Right ventricle myocardium superior (tissue), 1 donor: ENCODE measurements at regions not wholly inside any gene's neighbourhood (a gene's known extent, or its start where the extent isn't known, plus 50 kb on each side); places are given as distances from the start of the nearest gene placed in this dataset.

Experiments
- ATAC-seq: fragments of 200-7000 bp; cut with Tn5 transposase; one replicate; pipeline ENCODE4 v1.9.1; 2020; ENCODE audit warnings: mild to moderate bottlenecking; ENCODE audit not compliant: poor library complexity
- DNase-seq: peaks from one replicate; pipeline ENCODE4 v3.0.0-alpha.2; 2020
- intact Hi-C: fragments of 100-400 bp; cut with DNase I; formaldehyde crosslinking; loops from one replicate; pipeline ENCODE4 v1.11.2; 2022
- donor health status: DM: no; HTN: yes; CAD: no; lungs with severe emphysema.

DNA sequence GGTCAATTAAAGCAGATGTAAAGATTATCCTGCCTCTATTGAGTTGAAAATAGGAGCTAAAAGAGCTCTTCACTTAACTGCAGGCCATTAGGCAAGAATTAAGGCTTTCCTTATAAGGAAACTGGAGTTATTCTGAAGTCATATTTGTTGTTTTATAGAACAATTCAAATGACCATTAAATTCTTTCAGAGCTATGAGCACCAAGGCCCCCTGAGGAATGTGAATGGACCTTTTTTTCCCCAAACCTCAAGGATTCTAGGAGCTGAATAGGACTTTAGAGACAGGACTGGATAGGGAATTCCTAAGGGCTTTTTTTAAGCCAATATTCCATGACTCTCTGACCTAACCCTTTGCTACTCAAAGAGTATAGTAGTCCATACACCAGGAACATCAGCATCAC, 565.7 kb upstream of the BTBD3 start:
- DNase-seq: no peak
- no peak for ATAC-seq
- intact Hi-C loops: no loop called here

DNA sequence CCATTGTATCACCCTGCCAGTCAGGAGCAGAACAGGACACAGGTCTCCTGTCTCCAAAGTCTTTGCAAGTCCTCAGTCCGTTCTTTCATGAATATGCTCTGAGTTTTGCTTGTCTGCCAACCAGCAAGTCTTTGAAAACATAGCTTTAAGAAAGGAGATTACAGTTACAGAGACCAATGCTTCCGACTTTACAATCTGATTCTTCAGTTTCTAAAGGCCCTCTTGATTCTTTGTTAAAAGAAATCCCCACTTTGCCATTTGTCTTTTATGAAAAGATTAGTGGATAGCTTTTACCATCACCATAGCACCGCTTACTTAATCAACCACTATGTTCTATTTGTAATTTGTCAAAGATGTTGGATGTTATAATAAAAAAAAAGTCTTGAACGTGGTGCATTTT, 562.8 kb upstream of the BTBD3 start:
- DNase-seq (no peak), ATAC-seq (no peak)
- intact Hi-C loops: no loop called here

DNA sequence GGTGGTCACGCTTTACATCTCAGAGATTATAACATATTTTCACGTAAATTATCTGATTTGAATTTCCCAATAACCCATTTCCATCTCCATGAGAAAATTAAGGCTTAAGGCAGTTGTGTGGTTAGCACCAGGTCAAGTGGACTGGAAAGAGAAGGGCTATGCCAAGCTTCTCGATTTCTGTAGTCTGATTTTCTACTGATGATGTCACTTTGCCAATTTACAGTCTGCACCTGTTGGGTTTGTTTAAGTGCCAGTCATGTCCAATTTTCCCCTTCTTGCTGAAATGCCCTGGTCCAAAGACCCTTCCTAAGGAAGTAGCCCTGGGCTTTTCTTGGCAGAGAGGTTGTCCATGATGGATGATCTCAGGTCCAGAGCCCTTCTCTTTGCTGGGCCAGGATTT, 562.3 kb upstream of the BTBD3 start:
- intact Hi-C loops: no loop called here
- DNase-seq (no peak), ATAC-seq (no peak)

GRCh38 chr20:11356061-11356460, 561.6 kb upstream of the BTBD3 start:
- ATAC-seq (no peak), DNase-seq (no peak)
- intact Hi-C loops: no loop called here

- no peak for DNase-seq
- ATAC-seq: no peak
- intact Hi-C loops: no loop called here
These were observed 555.2 kb upstream of the BTBD3 start for GRCh38 chr20:11362450-11362849.

DNA sequence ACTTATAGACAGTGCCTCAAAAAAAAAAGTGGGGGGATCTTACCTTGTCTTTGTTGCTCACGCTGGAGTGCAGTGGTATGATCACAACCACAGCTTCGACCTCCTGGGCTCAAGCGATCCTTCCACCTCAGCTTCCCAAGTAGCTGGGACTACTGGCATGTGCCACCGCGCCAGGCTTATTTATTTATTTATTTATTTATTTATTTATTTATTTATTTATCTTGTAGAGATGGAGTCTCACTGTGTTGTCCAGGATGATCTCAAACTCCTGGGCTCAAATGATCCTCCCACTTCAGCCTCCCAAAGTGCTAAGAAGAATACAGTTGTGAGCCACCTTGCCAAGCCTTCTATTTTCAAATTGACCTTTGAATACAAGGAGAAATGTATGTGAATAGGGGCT, 553.0 kb upstream of the BTBD3 start:
- ATAC-seq (no peak), DNase-seq (no peak)
- intact Hi-C loops: no loop called here

DNA sequence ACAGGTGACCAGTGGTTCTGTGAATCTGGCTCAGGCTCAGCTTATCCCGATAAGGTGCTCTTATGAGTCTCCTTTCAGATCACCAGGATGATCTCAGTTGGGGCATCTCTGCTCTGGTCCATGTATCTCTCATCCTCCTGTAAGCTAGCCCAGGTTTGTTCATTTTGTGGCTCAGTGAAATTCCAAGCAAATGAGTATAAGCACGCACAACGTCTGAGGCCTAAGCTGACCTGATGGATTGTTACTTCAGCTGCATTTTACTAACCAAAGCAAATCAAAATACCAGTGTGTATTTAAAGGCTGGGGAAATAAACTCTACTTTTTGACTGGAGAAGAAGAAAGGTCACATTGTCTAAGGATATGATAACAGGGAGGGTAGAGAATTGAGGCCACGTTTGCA, 551.0 kb upstream of the BTBD3 start:
- no peak for DNase-seq
- ATAC-seq: no peak
- intact Hi-C loops: no loop called here

DNA sequence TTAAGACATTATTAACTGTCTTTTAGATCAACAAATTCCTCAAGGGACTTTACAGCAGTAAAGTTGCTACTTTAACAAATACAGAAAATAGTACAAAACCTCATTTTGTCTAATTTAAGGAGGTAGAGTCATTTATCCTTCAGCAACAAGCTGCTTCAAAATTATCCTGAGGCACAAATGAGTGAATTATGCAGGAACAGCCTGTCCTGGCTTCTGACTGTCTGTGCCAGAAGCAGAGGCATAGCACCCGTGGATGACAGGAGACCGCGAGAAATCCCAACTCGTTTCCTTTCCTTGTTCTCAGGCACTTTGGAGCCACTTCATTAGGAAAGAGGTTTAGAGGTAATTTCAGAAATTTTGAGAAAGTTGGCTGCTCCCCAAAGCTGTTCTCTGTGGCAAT, 549.2 kb upstream of the BTBD3 start:
- intact Hi-C loops: no loop called here
- ATAC-seq (no peak), DNase-seq (no peak)

GRCh38 chr20:11368965-11369711, 548.6 kb upstream of the BTBD3 start:
- intact Hi-C loops: no loop called here
- no peak for ATAC-seq
- no peak for DNase-seq

DNA sequence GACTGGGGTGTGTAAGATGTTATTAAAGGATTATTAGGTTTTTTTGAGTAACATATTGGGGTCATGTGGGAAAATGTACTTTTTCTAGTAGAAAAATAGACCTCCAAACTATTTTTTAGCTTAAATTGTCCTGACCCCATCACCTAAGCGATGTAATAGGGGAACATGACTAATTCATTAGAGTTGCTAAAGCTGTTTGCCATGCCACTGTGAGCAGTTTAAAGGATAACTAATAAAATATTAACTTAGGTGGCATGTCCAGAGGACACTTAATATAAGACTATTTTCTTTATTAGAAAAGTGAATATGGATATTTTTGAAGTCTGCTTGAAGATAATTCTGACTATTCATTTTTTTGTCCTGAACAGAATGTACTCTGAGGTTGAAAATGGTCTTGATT, 545.9 kb upstream of the BTBD3 start:
- no peak for ATAC-seq
- DNase-seq: no peak
- intact Hi-C loops: no loop called here

DNA sequence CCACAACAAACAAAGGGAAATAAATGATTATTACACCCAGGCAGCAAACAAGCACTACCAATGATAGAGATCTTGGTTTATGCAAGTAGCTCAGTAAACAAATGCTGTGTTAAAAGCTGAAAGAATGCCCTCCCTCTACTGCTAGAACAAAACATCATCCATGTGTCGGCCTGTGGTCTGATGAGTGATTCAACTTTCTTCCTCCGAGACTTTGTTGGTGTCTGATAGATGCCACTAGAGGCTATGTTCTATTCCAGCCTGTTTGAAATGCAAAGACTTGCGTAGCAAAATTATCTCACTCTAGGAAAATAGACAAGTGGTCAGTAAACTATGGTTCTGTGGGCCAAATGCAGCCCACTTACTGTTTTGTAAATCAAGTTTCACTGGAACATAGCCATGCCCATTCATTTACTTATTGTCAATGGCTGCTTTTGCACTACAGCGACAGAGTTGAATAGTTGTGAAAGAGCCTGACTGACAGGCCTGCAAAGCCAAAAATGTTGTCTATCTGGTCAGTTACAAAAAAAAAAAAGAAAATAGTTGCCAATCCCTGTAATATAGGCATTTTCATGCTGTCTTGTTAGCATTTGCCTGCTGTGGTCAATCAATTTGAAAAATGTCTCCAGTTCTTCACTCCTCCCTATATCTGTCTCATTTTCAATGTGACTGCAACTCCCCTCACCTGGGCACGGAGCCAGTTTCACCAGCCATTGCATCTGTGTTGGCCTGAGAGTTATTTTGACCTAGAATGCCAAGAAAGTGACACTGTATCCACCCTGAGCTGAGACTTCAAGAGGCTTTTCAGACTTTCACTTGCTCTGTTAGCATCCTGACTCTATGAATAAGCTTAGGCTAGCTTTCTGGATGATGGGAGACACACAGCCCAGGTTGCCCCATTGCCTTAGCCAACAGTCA, 544.6 kb upstream of the BTBD3 start:
- ATAC-seq (no peak), DNase-seq (peak; percentile 49)
- intact Hi-C loops: no loop called here

DNA sequence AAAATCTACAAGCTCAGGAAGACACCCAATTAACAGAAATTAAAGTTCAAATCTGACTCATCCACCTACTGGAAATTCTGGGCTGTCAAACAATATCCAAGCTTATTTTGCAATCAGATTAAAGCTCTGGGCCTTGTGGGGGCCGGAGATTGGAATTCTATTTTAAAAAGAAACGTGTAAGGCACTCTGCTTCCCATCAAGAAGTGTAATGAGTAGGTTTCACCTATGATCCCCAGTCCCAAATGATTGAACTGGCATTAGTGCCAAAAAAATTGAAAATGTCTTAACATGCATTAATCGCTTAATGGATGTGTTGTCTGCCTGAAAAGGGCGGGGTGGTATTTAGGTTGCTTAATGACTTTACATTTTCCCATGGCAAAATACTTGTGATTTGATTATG, 542.4 kb upstream of the BTBD3 start:
- DNase-seq (no peak), ATAC-seq (no peak)
- intact Hi-C loops: no loop called here

DNA sequence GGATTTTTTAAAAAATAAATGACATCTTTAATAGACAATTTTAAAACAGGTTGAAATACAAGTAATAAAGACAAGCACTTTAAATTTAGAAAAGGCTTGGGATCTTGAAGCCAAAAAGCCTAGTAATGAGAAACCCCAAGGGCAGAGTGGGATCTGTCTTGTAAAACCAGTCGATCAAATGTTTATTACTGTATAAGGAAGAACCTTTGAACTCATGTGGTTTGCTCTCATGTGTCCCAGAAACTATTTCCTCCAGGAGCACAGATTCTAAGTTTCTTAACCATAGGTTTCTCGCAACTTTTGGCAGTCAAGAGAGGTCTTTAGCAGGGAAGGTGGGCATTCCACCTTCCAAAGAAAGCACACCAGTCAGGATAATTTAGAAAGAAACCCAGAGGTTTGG, 541.7 kb upstream of the BTBD3 start:
- ATAC-seq (no peak), DNase-seq (no peak)
- intact Hi-C loops: no loop called here

- no peak for DNase-seq
- intact Hi-C loops: no loop called here
- ATAC-seq: no peak
These were observed 541.3 kb upstream of the BTBD3 start for GRCh38 chr20:11376420-11376819.

- intact Hi-C loops: no loop called here
These were observed 540.7 kb upstream of the BTBD3 start for GRCh38 chr20:11376998-11377397.

GRCh38 chr20:11377761-11378160, 539.9 kb upstream of the BTBD3 start:
- intact Hi-C loops: no loop called here
- no peak for DNase-seq
- ATAC-seq: no peak

More at GRCh38 chr20:11376998-11377397, 540.7 kb upstream of the BTBD3 start:
- ATAC-seq (no peak), DNase-seq (no peak)

DNA sequence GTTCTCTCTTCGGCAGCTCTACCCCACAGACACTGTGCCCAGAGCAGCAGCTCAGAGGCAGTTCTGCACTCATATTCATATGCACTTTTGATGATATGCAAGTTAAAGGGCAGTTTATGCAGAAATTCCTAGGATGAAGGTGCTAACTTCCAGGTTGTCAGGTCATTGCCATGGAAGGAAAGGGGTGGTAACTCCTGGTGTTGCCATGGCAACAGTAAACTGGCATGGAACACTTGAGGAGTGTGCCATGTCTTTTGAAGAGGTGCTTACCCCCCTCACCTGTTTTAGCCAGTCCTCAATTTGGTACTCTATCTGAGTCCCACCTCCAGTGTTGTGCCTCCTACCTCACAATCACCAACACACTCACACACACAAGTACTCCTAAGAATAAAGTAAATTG, 539.4 kb upstream of the BTBD3 start:
- intact Hi-C loops: no loop called here
- ATAC-seq (no peak), DNase-seq (no peak)

GRCh38 chr20:11379257-11380011, 538.3 kb upstream of the BTBD3 start:
- DNase-seq: no peak

DNA sequence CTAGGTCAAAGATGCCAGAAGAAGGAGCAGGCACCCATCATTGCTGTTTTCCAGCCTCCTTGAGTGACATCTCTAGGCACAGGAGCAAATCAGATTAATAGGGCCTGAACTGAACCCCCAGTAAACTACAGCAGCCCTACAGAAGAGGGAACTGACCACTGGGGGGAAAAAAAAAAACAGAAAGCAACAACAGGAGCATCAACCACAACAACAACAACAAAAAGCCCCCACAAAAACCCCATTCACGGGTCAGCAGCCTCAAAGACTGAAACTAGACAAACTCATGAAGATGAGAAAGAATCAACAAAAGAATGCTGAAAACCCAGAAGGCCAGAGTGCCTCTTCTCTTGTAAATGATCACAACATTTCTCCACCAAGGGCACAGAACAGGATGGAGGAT, 537.4 kb upstream of the BTBD3 start:
- no peak for ATAC-seq
- intact Hi-C loops: no loop called here

More at GRCh38 chr20:11379257-11380011, 538.3 kb upstream of the BTBD3 start:
- ATAC-seq: no peak
- intact Hi-C loops: no loop called here

More for the DNA sequence above, 537.4 kb upstream of the BTBD3 start:
- no peak for DNase-seq
